GM12878 (cell line): ENCODE measurements at regions not wholly inside any gene's neighbourhood (a gene's known extent, or its start where the extent isn't known, plus 50 kb on each side); places are given as distances from the start of the nearest gene placed in this dataset.

Experiments
- BRCA1 ChIP-seq: IDR thresholded peaks from 2 replicates; pipeline ENCODE4 v1.6.1; 2011; ENCODE audit warnings: low read depth, low read length, improper control_type of control experiment
- CHD4 ChIP-seq: fragments of 200-600 bp; sonication (generic); IDR thresholded peaks from 2 replicates; pipeline ENCODE4 v1.6.1; 2016; ENCODE audit warnings: mild to moderate bottlenecking
- CTCF ChIP-seq, 3 experiments: IDR thresholded peaks in 2 of 3; conservative IDR thresholded peaks in 1 of 3; 2 replicates each; pipeline ENCODE4 v1.5.1; 2011; ENCODE audit warnings: low read depth in 3 of 3, low read length in 3 of 3, mild to moderate bottlenecking in 3 of 3, control low read depth in 2 of 3, moderate library complexity in 2 of 3, inconsistent platforms in 1 of 3, mixed read lengths in 1 of 3; ENCODE audit not compliant: control insufficient read depth in 2 of 3, insufficient read depth in 1 of 3; ENCODE audit errors: extremely low read depth in 1 of 3
- SUZ12 ChIP-seq: fragments of 200-600 bp; sonication (generic); IDR thresholded peaks from one replicate; pipeline ENCODE4 v1.6.1; 2018; ENCODE audit warnings: antibody characterized with exemption, mild to moderate bottlenecking; ENCODE audit not compliant: unreplicated experiment
- USF2 ChIP-seq: IDR thresholded peaks from 2 replicates; pipeline ENCODE4 v1.6.1; 2011; ENCODE audit warnings: low read depth, low read length, improper control_type of control experiment, borderline replicate concordance
- ZNF384 ChIP-seq: IDR thresholded peaks from 2 replicates; pipeline ENCODE4 v1.6.1; 2012; ENCODE audit warnings: low read depth, mild to moderate bottlenecking, low read length, improper control_type of control experiment, borderline replicate concordance

GRCh38 chr5:53180991-53181390, 71.4 kb upstream of the MOCS2 start:
- TF ChIP-seq CTCF (IDR thresholded peaks at IDR 0.05 in 2 of 3, conservative IDR thresholded peaks at IDR 0.05 in 1 of 3; ENCODE audit: control insufficient read depth in 2 of 3, extremely low read depth in 1 of 3, insufficient read depth in 1 of 3, low read depth in 3 of 3, low read length in 3 of 3) (no peak), BRCA1 (no peak), SUZ12 (no peak), CHD4 (no peak), USF2 (no peak), ZNF384 (no peak)
